GM19239 (cell line): ENCODE measurements at regions not wholly inside any gene's neighbourhood (a gene's known extent, or its start where the extent isn't known, plus 50 kb on each side); places are given as distances from the start of the nearest gene placed in this dataset.

Source experiments
- DNase-seq: peaks from one replicate; pipeline ENCODE4 v3.0.0; 2011; ENCODE audit warnings: low spot score; ENCODE audit not compliant: insufficient read length
- FAIRE-seq: peaks from 2 replicates; lab custom pipeline; 2011; peaks lifted over from hg19 to GRCh38; lab: Jason Lieb, UNC

DNA sequence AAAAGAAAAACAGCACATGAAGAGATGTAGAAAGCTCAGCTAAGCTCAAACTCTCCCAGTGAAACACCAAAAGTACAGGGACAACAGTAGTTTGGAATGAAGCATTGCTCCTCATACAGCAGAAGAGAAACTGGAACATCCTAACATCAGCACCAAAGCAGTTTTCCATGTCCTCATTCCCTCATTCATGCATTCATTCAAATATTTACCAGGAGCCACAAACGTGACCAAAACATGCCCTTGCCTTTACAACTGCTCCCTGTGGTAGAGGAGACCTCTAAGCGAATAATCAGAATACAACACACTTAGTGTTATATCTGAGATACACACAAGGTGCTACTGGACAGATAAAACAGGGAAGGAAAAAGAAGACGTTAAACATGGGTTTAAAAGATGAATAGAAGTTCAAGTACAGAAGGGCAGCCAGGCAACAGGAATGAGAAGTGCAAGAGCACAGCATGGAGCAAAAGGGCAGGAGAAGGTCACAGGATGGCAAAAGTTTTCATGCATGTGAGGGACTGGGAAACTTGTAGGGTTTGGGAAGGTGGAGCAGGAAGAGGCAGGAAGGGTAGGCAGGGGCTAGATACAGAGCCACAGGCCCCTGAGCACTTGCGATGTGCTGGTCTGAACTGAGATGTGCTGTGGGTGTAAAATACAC is 58.5 kb upstream of the LMCD1 start:
- FAIRE-seq: no peak

DNA sequence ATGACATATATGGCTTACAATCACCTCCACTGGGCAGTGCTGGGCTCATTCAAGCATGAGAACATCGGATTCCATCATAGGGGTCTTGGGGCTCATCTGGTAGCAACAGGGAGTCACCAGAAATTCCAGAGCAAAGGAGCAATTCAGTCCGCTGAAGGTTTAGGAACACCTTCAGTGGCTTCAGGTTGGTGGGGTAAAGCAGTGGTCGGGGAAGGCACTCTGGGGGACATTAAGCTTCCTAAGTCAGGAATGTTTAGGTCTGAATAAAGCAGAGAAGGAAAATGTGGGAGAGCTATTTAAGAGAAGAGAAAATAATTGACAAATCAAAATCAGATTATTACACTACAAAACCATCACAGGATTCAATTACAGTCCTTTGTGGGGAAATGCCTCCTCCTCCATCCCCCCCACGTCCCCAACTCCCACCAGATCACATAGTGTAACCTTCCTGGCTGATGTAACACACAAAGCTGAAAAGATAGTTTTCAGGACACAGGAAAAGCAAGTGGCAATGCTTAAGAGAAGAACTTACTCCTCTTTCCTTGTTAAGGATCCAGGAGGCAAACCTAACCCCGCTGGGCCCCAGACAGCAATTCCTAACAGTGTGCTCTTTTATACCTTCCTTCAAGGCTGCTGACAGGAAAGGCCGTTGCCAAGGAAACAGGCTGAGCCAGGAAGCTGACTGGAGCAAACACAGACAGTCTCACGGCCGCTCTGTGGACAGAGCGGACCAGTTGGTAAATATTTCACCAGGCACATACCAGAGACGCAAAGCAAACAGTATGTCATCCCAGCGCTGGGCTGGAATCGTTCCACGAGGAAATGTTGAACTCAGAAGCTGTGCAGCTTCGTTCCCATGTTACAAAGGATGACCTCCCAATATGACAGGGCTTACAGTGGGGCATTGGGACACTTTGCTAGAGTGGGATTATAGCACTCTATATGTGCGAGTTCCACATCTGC is 57.5 kb upstream of the LMCD1 start:
- DNase-seq (no peak), FAIRE-seq (no peak)

More for the DNA sequence above, 58.5 kb upstream of the LMCD1 start:
- no peak for DNase-seq

DNA sequence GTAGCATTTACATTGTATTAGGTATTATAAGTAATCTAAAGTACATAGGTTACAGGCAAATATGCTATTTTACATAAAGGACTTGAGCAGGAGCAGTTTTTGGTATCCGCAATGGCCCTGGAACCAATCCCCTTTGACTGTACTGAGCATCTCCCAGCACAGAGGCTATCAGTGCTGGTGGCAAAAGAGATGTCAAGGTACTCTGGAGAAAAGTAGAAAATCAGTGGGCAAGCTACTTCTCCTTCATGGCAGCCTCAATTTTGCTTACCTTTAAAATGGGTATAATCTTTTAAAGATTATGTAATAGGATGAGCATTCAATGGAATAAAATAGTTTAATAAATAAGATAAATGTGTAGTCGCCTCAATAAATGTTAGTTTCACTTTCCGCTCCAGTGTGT is 56.7 kb upstream of the LMCD1 start:
- DNase-seq: no peak
- no peak for FAIRE-seq

DNA sequence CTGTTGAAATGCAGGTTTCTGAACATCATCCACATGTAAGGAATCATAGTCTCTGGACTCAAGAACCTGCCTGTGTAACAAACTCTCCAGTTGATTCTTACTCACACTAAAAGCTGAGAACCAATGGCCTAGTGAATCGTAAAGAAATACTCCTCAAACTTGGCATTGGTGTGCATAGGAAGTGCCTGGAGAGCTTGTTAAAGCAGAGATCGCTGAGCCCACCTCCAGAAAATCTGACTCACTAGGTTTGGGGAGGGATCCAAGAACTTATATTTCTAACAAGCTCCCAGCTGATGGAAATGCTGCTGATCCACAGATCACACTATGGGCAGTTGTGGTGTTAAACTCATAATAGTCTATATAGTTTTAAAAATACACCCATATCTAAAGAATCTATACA is 55.8 kb upstream of the LMCD1 start:
- FAIRE-seq (no peak), DNase-seq (no peak)

DNA sequence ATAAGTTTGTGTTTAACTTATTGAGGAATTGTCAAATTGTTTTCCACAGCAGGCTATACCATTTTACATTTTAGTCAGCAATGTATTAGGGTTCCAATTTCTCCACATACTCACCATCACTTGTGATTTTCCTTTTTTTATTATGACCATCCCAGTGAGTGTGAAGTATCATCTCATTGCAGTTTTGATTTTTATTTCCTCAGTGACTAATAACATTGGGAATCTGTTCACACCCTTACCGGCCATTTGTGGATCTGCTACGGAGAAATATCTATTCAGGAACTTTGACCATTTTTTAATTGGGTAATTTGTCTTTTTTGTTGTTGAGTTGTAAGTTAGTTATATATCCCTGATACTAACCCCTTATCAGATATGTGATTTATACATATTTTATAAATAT is 54.8 kb upstream of the LMCD1 start:
- no peak for DNase-seq
- no peak for FAIRE-seq

DNA sequence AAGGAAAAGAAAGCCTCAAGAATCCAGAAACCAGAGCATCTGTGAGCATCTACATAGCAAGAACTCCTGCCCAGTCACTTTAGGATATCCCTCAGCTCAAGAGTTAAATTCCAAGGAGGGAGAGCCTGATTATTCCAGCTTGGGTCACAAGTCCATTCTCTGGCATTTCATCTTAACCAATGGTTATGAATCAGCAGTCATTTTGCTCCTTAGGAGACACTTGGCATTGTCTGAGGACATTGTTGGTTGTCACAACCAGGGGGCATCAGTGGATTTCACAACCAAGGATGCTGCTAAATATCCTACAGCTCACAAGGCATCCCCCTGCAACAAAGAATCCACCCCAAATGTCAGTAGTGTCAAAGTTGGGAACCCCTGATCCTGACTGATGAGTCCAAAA is 51.0 kb upstream of the LMCD1 start:
- FAIRE-seq: no peak
- DNase-seq: no peak

DNA sequence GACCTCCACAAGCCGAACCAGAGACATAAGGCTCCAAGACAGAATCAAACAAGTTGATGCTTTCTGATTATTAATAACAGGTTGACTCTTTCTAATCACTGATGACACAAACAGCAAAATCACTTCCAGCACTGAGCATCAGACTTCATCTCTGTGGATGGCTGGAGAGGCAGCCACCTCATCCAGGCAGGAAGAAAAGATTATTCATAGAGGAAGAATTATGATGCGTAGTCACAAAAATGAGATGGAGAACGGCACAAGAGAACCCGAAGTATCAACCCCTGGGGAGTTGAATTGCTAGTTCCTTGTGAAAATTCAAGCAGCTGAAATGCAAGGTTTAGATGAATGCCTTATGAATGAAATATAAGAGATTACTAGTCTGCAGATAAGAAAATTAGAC is 49.9 kb upstream of the LMCD1 start:
- no peak for FAIRE-seq
- DNase-seq: no peak
